ENCODE measurements at regions not wholly inside any gene's neighbourhood (a gene's known extent, or its start where the extent isn't known, plus 50 kb on each side); places are given as distances from the start of the nearest gene placed in this dataset.

- TF ChIP-seq CTCF (IDR thresholded peaks at IDR 0.05; ENCODE audit: low read length) (no peak), EZH2 (optimal IDR thresholded peaks at IDR 0.05; ENCODE audit: low read depth, low read length) (no peak)
Measured at GRCh38 chr3:86790884-86791549, 199.9 kb downstream of the VGLL3 start.
